WTC11 (cell line): ENCODE measurements at regions not wholly inside any gene's neighbourhood (a gene's known extent, or its start where the extent isn't known, plus 50 kb on each side); places are given as distances from the start of the nearest gene placed in this dataset.

Source experiments
- CREB1 ChIP-seq: sonication (generic); formaldehyde crosslinking; IDR thresholded peaks from 2 replicates; pipeline ENCODE4 v1.8.0; 2023; ENCODE audit warnings: mild to moderate bottlenecking, missing genetic modification reagents
- CTCF ChIP-seq: fragments of 200-600 bp; IDR thresholded peaks from 2 replicates; pipeline ENCODE4 v1.8.0; 2022; ENCODE audit warnings: antibody characterized with exemption
- E2F4 ChIP-seq: sonication (generic); formaldehyde crosslinking; IDR thresholded peaks from 2 replicates; pipeline ENCODE4 v1.8.1; 2022; ENCODE audit warnings: low read depth, mild to moderate bottlenecking, moderate library complexity, missing genetic modification reagents, borderline replicate concordance
- NFYB ChIP-seq: sonication (generic); formaldehyde crosslinking; conservative IDR thresholded peaks from 2 replicates; pipeline ENCODE4 v1.8.0; 2022; ENCODE audit warnings: low read depth, missing genetic modification reagents
- NR3C1 ChIP-seq: sonication (generic); formaldehyde crosslinking; conservative IDR thresholded peaks from 2 replicates; pipeline ENCODE4 v1.8.1; 2023; ENCODE audit warnings: low read depth, mild to moderate bottlenecking, missing genetic modification reagents
- TEAD4 ChIP-seq: sonication (generic); formaldehyde crosslinking; IDR thresholded peaks from 2 replicates; pipeline ENCODE4 v1.8.0; 2022; ENCODE audit warnings: mild to moderate bottlenecking, missing genetic modification reagents

- TF ChIP-seq CTCF (no peak), CREB1 (CRISPR knock-in tag) (no peak), E2F4 (CRISPR knock-in tag) (no peak), TEAD4 (CRISPR knock-in tag) (no peak), NR3C1 (CRISPR knock-in tag) (no peak), NFYB (CRISPR knock-in tag) (no peak)
Measured at GRCh38 chr4:181821039-181822004, 421.9 kb upstream of the TENM3 start.
